Transverse colon (tissue), 4 donors: ENCODE measurements at regions not wholly inside any gene's neighbourhood (a gene's known extent, or its start where the extent isn't known, plus 50 kb on each side); places are given as distances from the start of the nearest gene placed in this dataset.

Source experiments
- DNase-seq: peaks from one replicate; pipeline ENCODE4 v3.0.0-alpha.2; 2019
- H3K27ac ChIP-seq, 4 donors: fragments of 200-600 bp; sonication (generic); 2 replicates each; pipeline ENCODE4 v1.5.1; 2016 to 2018; ENCODE audit warnings: inconsistent platforms in 4 of 4
- H3K27me3 ChIP-seq: fragments of 200-600 bp; sonication (generic); 2 replicates; pipeline ENCODE4 v1.5.1; 2017; ENCODE audit warnings: inconsistent platforms
- H3K36me3 ChIP-seq, 4 donors: fragments of 200-600 bp; sonication (generic); 2 replicates each; pipeline ENCODE4 v1.5.1; 2017 to 2019; ENCODE audit warnings: inconsistent platforms in 4 of 4
- H3K4me1 ChIP-seq, 4 donors: fragments of 200-600 bp; sonication (generic); 2 replicates each; pipeline ENCODE4 v1.5.1; 2017 to 2020; ENCODE audit warnings: inconsistent platforms in 4 of 4
- H3K4me3 ChIP-seq, 4 donors: fragments of 200-600 bp; sonication (generic); 1 replicate in 1 of 4; 2 replicates in 3 of 4; pipeline versions ENCODE4 v1.5.1 to v1.6.1; 2017 to 2019; ENCODE audit warnings: inconsistent platforms in 4 of 4
- H3K9me3 ChIP-seq, 2 donors: fragments of 200-600 bp; sonication (generic); 2 replicates each; pipeline ENCODE4 v1.5.1; 2017 to 2019; ENCODE audit warnings: inconsistent platforms in 2 of 2
- EP300 ChIP-seq: sonication (generic); formaldehyde crosslinking; IDR thresholded peaks from one replicate; pipeline ENCODE4 v1.6.1; 2017; ENCODE audit warnings: antibody characterized with exemption, low read depth
- POLR2A ChIP-seq: fragments of 450-650 bp; IDR thresholded peaks from one replicate; pipeline ENCODE4 v1.6.1; 2016; ENCODE audit warnings: antibody characterized with exemption, mild to moderate bottlenecking, moderate library complexity
- POLR2AphosphoS5 ChIP-seq, 3 donors: sonication (generic); formaldehyde crosslinking; IDR thresholded peaks; one replicate each; pipeline ENCODE4 v1.6.1; 2016; ENCODE audit warnings: antibody characterized with exemption in 3 of 3
- WGBS, 2 donors: methylation state at CpG; one replicate each; pipeline ENCODE4 v1.1.5; 2018; ENCODE audit warnings: low coverage in 1 of 2; 5-methylcytosine and 5-hydroxymethylcytosine counted together
- in situ Hi-C, 4 donors: fragments of 200-750 bp; cut with MboI; loops; one replicate each; pipeline versions ENCODE4 v1.15.0 to v1.15.1; 2017; ENCODE audit warnings: low sequenced_read_pairs in 3 of 4, low pct_ligation_motif_present in 1 of 4, low pct_unique_long_range_greater_than_20kb in 1 of 4
- intact Hi-C: fragments of 100-400 bp; cut with DNase I; formaldehyde crosslinking; loops from one replicate; pipeline ENCODE4 v1.15.1; 2023; ENCODE audit warnings: low total_unique reads
- TF ChIP-seq, protein P1 (sequence below), 5 experiments: fragments of 200-600 bp in 3 of 5; fragments of 450-650 bp in 2 of 5; sonication (generic) in 3 of 5; IDR thresholded peaks; 1 replicate in 2 of 5; 2 replicates in 3 of 5; pipeline ENCODE4 v1.5.1; 2016 to 2017; ENCODE audit warnings: antibody characterized with exemption in 5 of 5, inconsistent platforms in 3 of 5, mild to moderate bottlenecking in 2 of 5, moderate library complexity in 1 of 5

DNA sequence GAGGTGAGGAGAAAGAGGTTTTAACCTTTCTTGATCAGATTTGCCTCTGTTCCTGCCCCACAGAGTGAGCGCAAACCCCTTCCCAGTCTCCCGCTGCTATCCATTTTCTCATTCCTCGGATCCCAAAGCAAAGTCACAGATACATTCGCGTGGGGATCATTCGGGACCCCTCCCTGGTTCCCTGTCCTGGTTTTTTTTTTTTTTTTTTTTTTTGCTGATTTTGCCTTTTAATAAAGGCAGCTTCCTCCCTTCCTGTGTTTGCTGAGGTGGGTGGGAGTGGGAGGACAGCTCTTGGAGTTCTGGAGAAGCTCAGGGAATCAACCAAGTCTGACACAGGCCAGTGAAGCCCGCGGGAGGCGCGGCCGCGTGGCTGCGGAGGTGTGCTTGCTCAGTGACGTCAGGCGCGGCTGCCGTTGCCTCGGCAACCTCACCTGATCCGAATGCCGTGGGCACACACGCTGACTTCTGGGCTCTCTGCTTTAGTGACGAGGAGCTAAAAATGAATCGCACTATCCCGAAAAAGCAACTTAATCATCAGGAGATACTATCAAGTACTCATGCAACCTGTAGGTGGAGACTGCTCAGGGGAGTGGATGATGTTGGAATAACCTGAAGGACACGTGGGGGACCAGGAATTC is 106.4 kb downstream of the TBX19 start:
- intact Hi-C loops (no loop called here), in situ Hi-C loops (no loop called here)
- WGBS, 2 donors = 44 to 59% methylated on average over 7 to 25 of the region's 25 CpGs
- no peak overlapping the region for H3K27ac ChIP-seq
- TF ChIP-seq POLR2A (no peak), POLR2AphosphoS5 (IDR thresholded peaks at IDR 0.05) (no peak), EP300 (no peak)
- TF ChIP-seq, protein P1, sequence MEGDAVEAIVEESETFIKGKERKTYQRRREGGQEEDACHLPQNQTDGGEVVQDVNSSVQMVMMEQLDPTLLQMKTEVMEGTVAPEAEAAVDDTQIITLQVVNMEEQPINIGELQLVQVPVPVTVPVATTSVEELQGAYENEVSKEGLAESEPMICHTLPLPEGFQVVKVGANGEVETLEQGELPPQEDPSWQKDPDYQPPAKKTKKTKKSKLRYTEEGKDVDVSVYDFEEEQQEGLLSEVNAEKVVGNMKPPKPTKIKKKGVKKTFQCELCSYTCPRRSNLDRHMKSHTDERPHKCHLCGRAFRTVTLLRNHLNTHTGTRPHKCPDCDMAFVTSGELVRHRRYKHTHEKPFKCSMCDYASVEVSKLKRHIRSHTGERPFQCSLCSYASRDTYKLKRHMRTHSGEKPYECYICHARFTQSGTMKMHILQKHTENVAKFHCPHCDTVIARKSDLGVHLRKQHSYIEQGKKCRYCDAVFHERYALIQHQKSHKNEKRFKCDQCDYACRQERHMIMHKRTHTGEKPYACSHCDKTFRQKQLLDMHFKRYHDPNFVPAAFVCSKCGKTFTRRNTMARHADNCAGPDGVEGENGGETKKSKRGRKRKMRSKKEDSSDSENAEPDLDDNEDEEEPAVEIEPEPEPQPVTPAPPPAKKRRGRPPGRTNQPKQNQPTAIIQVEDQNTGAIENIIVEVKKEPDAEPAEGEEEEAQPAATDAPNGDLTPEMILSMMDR (IDR thresholded peaks at IDR 0.05) = no peak
- no peaks in the 10 kb centered on the region for H3K9me3 ChIP-seq
- no peaks in the 10 kb centered on the region for H3K36me3 ChIP-seq
- DNase-seq = peak; percentile 55
- H3K4me1 ChIP-seq = peaks cover 0 to 3% (median 0%) of the 10 kb centered on the region in 4 donors
- H3K4me3 ChIP-seq = no peak overlapping the region
- H3K27me3 ChIP-seq = peaks cover 3% of the 10 kb centered on the region

DNA sequence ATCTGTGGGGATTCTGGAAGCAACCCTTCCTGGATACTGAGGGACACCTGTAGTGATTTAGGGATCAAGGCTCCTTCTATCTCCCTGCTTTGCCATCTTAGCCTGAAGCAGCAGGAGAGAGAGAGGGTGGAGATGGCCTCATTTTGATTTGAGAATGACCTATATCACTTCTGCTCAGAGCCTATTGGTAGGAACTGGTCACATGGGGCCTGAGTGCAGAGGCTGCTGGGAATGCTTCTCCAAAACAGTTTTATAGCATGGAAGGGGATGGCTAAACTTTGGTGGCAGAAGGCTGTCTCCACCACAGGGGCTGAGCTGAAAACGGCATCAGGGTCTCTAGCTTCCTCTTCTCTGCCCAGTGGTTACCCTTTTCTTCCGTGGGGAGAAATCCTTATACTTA is 105.8 kb downstream of the TBX19 start:
- TF ChIP-seq, protein P1 (IDR thresholded peaks at IDR 0.05) = no peak
- TF ChIP-seq POLR2AphosphoS5 (IDR thresholded peaks at IDR 0.05) = no peak
- no peak for TF ChIP-seq EP300
- no peak for TF ChIP-seq POLR2A
- Histone ChIP-seq H3K4me1 (peaks cover 0 to 3% (median 0%) of the 10 kb centered on the region in 4 donors), H3K27me3 (peaks cover 3% of the 10 kb centered on the region), H3K36me3 (no peaks in the 10 kb centered on the region), H3K27ac (no peak overlapping the region), H3K4me3 (no peak overlapping the region), H3K9me3 (no peaks in the 10 kb centered on the region)
- 69% methylated on average over 2 of the region's 2 CpGs; no CpG with 5 or more reads in 1 of the 2 donors for WGBS, 2 donors
- in situ Hi-C loops = no loop called here
- no peak for DNase-seq
- intact Hi-C loops = no loop called here

DNA sequence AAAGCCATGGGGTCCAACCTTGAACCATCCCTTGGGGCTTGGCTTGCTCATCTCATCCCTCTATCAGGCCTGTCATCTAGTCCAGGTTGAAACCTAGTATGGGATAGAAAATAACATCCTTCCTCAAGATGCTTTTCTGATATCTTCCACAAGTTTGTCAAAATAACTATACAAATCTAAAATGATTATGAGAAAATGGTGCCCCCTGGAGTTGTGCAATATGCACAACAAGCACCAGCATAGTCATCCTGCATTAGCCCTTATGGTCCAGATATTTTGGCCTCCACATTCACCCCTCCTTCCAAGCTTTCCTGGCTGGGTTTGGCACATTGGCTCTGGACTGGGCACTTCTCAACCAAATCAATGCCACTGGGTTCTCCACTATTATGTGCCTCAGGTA is 101.2 kb downstream of the TBX19 start:
- intact Hi-C loops (no loop called here), in situ Hi-C loops (no loop called here)
- H3K9me3 ChIP-seq = no peaks in the 10 kb centered on the region
- H3K27ac ChIP-seq = no peak overlapping the region
- no peak overlapping the region for H3K4me3 ChIP-seq
- no peaks in the 10 kb centered on the region for H3K4me1 ChIP-seq
- H3K27me3 ChIP-seq = no peaks in the 10 kb centered on the region
- TF ChIP-seq EP300 = no peak
- TF ChIP-seq, protein P1 (IDR thresholded peaks at IDR 0.05) = no peak
- no peak for TF ChIP-seq POLR2AphosphoS5 (IDR thresholded peaks at IDR 0.05)
- no peak for TF ChIP-seq POLR2A
- no peaks in the 10 kb centered on the region for H3K36me3 ChIP-seq
- no peak for DNase-seq

DNA sequence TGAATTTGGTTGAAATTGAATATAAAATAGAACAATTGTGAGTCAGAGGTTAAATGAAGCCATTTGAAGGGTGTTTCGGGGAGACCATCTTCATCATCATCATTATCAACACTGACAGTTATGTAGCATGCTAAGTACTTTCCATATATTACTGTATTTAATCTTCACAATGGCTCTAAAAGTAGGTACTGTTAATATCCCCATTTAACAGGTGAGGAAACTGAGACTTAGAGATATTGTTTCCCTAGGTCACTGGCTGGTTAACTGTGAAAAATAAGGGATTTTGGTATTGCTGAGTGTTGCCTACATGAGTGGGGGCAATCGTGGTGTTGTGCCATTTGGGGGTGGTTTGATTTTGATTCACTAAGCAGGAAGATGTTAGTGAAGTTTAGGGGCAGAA is 100.3 kb downstream of the TBX19 start:
- no peak for DNase-seq
- Histone ChIP-seq H3K4me1 (no peaks in the 10 kb centered on the region), H3K27ac (no peak overlapping the region), H3K4me3 (no peak overlapping the region), H3K9me3 (no peaks in the 10 kb centered on the region), H3K36me3 (no peaks in the 10 kb centered on the region), H3K27me3 (no peaks in the 10 kb centered on the region)
- intact Hi-C loops = no loop called here
- in situ Hi-C loops = no loop called here
- WGBS, 2 donors = 57 to 76% methylated on average over 2 of the region's 2 CpGs
- TF ChIP-seq POLR2AphosphoS5 (IDR thresholded peaks at IDR 0.05) (no peak), EP300 (no peak), POLR2A (no peak)
- TF ChIP-seq, protein P1 (IDR thresholded peaks at IDR 0.05) = no peak
